DMS 273 (cell line): ENCODE measurements at regions not wholly inside any gene's neighbourhood (a gene's known extent, or its start where the extent isn't known, plus 50 kb on each side); places are given as distances from the start of the nearest gene placed in this dataset.
"Not testable (repeated sequence)": the region's sequence is repeated elsewhere in the genome, so short reads cannot be mapped to it uniquely, and the experiment has no call there.

Experiments
- DNase-seq: peaks from one replicate; lab custom pipeline; 2025; ENCODE audit not compliant: unreplicated experiment; lab: John Stamatoyannopoulos, UW

GRCh38 chr22:49404020-49404419 is 423.7 kb downstream of the BRD1 start:
- DNase-seq = no peak

- DNase-seq = no peak
Observed at GRCh38 chr22:49403102-49403501, 424.6 kb downstream of the BRD1 start.

GRCh38 chr22:49402169-49402568 is 425.5 kb downstream of the BRD1 start:
- no peak for DNase-seq

GRCh38 chr22:49400941-49401598 is 426.6 kb downstream of the BRD1 start:
- no peak for DNase-seq

GRCh38 chr22:49400136-49400940 is 427.3 kb downstream of the BRD1 start:
- no peak for DNase-seq

- no peak for DNase-seq
Observed at GRCh38 chr22:49398646-49399045, 429.0 kb downstream of the BRD1 start.

- DNase-seq = no peak
Observed at GRCh38 chr22:49398115-49398514, 429.6 kb downstream of the BRD1 start.

- no peak for DNase-seq
Observed at GRCh38 chr22:49396817-49397216, 430.9 kb downstream of the BRD1 start.

- no peak for DNase-seq
Observed at GRCh38 chr22:49395617-49396016, 432.1 kb downstream of the BRD1 start.

GRCh38 chr22:49395062-49395461 is 432.6 kb downstream of the BRD1 start:
- not testable (repeated sequence) for DNase-seq

GRCh38 chr22:49394116-49394785 is 433.4 kb downstream of the BRD1 start:
- no peak for DNase-seq

- DNase-seq = no peak
Observed at GRCh38 chr22:49393526-49393925, 434.1 kb downstream of the BRD1 start.

- DNase-seq = no peak
Observed at GRCh38 chr22:49392841-49393510, 434.7 kb downstream of the BRD1 start.

- DNase-seq = no peak
Observed at GRCh38 chr22:49392247-49392646, 435.4 kb downstream of the BRD1 start.

GRCh38 chr22:49391436-49391835 is 436.2 kb downstream of the BRD1 start:
- no peak for DNase-seq

GRCh38 chr22:49390954-49391353 is 436.7 kb downstream of the BRD1 start:
- DNase-seq = no peak

GRCh38 chr22:49383909-49384308 is 443.8 kb downstream of the BRD1 start:
- not testable (repeated sequence) for DNase-seq

- DNase-seq = no peak
Observed at GRCh38 chr22:49382451-49382735, 445.3 kb downstream of the BRD1 start.

GRCh38 chr22:49381595-49382450 is 445.9 kb downstream of the BRD1 start:
- DNase-seq = no peak

- DNase-seq = no peak
Observed at GRCh38 chr22:49380828-49381114, 446.9 kb downstream of the BRD1 start.
